DND-41 (cell line): ENCODE measurements at regions not wholly inside any gene's neighbourhood (a gene's known extent, or its start where the extent isn't known, plus 50 kb on each side); places are given as distances from the start of the nearest gene placed in this dataset.

ENCODE experiments used
- ATAC-seq: fragments of 200-7000 bp; cut with Tn5 transposase; 3 replicates; pipeline ENCODE4 v1.9.1; 2021; ENCODE audit warnings: low read depth; ENCODE audit not compliant: insufficient read depth
- DNase-seq: peaks from one replicate; pipeline ENCODE4 v3.0.0-alpha.2; 2020
- H2AFZ ChIP-seq: 2 replicates; pipeline ENCODE4 v1.6.0; 2012; ENCODE audit warnings: low read depth, low read length
- H3K27ac ChIP-seq: 2 replicates; pipeline ENCODE4 v1.5.1; 2012; ENCODE audit warnings: low read length, inconsistent platforms
- H3K27me3 ChIP-seq: fragments of 200-600 bp; sonication (generic); 2 replicates; pipeline ENCODE4 v1.6.0; 2012; ENCODE audit warnings: low read length, mild to moderate bottlenecking, inconsistent platforms; ENCODE audit not compliant: insufficient read depth, poor library complexity
- H3K36me3 ChIP-seq: 2 replicates; pipeline ENCODE4 v1.5.1; 2012; ENCODE audit warnings: low read length, inconsistent platforms; ENCODE audit not compliant: insufficient read depth
- H3K4me1 ChIP-seq: 2 replicates; pipeline ENCODE4 v1.5.1; 2012; ENCODE audit warnings: mild to moderate bottlenecking, low read length; ENCODE audit not compliant: insufficient read depth
- H3K4me2 ChIP-seq: 2 replicates; pipeline ENCODE4 v1.6.0; 2012; ENCODE audit warnings: mild to moderate bottlenecking, moderate library complexity, low read length, inconsistent platforms; ENCODE audit not compliant: insufficient read depth
- H3K4me3 ChIP-seq, 2 experiments: fragments of 200-600 bp in 1 of 2; shearing (Covaris generic) in 1 of 2; 2 replicates each; pipeline ENCODE4 v1.5.1; 2012 to 2016; ENCODE audit warnings: inconsistent platforms in 2 of 2, low read length in 2 of 2, mild to moderate bottlenecking in 2 of 2, low read depth in 1 of 2, moderate library complexity in 1 of 2
- H3K79me2 ChIP-seq: 2 replicates; pipeline ENCODE4 v1.6.0; 2012; ENCODE audit warnings: low read length, inconsistent platforms; ENCODE audit not compliant: insufficient read depth
- H3K9ac ChIP-seq: 2 replicates; pipeline ENCODE4 v1.6.0; 2012; ENCODE audit warnings: low read depth, mild to moderate bottlenecking, inconsistent platforms, low read length, moderate library complexity
- H3K9me3 ChIP-seq: 2 replicates; pipeline ENCODE4 v1.5.1; 2012; ENCODE audit warnings: low read length, moderate library complexity, mild to moderate bottlenecking, inconsistent platforms; ENCODE audit not compliant: insufficient read depth, severe bottlenecking
- H4K20me1 ChIP-seq: 2 replicates; pipeline ENCODE4 v1.6.0; 2012; ENCODE audit warnings: low read length; ENCODE audit not compliant: insufficient read depth
- EZH2 ChIP-seq: IDR thresholded peaks from 3 replicates; pipeline ENCODE4 v1.6.1; 2012; ENCODE audit warnings: borderline replicate concordance, low read depth, mild to moderate bottlenecking, moderate library complexity, low read length, inconsistent platforms; ENCODE audit not compliant: severe bottlenecking
- TF ChIP-seq, protein P1 (sequence below): IDR thresholded peaks from 2 replicates; pipeline ENCODE4 v1.5.1; 2012; ENCODE audit warnings: borderline replicate concordance, low read length, moderate library complexity, mild to moderate bottlenecking; ENCODE audit not compliant: poor library complexity, severe bottlenecking; ENCODE audit errors: extremely low read depth

DNA sequence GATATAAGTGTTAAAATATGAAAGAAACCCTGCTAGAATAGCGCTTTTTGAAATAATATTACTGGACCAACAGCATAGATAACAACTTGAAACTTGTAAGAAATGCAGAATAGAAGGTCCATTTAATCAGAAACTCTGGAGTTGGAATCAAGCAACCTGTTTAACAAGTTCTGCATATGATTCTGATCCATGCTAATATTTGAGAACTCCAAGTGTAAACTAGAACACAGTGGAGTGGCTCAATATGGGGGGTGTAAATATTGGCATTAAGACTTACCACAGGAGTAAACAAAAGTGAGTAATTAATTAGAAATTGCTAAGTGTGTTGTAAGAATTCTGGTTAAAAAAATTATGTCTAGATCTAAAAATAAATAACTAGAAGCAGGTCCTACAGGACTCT is 151.2 kb downstream of the SLITRK1 start:
- Histone ChIP-seq H3K4me3 (no peak overlapping the region), H3K27ac (no peak overlapping the region), H3K79me2 (no peaks in the 10 kb centered on the region), H2AFZ (no peak overlapping the region), H4K20me1 (no peaks in the 10 kb centered on the region), H3K4me2 (no peak overlapping the region), H3K36me3 (no peaks in the 10 kb centered on the region), H3K27me3 (no peaks in the 10 kb centered on the region), H3K4me1 (no peaks in the 10 kb centered on the region), H3K9ac (no peak overlapping the region), H3K9me3 (no peaks in the 10 kb centered on the region)
- DNase-seq: no peak
- no peak for TF ChIP-seq EZH2
- TF ChIP-seq, protein P1, sequence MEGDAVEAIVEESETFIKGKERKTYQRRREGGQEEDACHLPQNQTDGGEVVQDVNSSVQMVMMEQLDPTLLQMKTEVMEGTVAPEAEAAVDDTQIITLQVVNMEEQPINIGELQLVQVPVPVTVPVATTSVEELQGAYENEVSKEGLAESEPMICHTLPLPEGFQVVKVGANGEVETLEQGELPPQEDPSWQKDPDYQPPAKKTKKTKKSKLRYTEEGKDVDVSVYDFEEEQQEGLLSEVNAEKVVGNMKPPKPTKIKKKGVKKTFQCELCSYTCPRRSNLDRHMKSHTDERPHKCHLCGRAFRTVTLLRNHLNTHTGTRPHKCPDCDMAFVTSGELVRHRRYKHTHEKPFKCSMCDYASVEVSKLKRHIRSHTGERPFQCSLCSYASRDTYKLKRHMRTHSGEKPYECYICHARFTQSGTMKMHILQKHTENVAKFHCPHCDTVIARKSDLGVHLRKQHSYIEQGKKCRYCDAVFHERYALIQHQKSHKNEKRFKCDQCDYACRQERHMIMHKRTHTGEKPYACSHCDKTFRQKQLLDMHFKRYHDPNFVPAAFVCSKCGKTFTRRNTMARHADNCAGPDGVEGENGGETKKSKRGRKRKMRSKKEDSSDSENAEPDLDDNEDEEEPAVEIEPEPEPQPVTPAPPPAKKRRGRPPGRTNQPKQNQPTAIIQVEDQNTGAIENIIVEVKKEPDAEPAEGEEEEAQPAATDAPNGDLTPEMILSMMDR: no peak
- no peak for ATAC-seq

DNA sequence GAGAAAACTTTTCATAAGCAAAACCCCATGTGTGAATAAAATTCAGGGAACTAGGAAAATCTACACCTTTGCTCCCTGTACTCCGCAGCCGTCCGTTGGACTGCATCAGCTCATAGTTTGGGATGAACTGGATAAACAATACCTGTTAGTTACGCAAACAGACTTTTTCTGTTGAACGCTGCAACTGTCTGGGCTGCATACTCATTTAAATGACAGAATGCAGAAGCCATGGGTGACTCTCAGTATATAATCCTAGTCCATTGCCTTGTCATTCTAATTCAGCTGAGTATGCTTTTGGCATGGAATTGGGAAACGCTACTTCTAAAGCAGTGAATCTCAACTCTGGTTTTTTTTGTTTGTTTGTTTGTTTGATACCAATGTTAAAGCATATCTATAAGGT is 151.6 kb downstream of the SLITRK1 start:
- no peak for DNase-seq
- H3K27me3 ChIP-seq: no peaks in the 10 kb centered on the region
- H2AFZ ChIP-seq: no peak overlapping the region
- H3K36me3 ChIP-seq: no peaks in the 10 kb centered on the region
- H3K9me3 ChIP-seq: no peaks in the 10 kb centered on the region
- no peaks in the 10 kb centered on the region for H3K79me2 ChIP-seq
- no peak overlapping the region for H3K4me2 ChIP-seq
- TF ChIP-seq, protein P1: no peak
- TF ChIP-seq EZH2: no peak
- no peak overlapping the region for H3K4me3 ChIP-seq
- H3K4me1 ChIP-seq: no peaks in the 10 kb centered on the region
- no peak overlapping the region for H3K27ac ChIP-seq
- H3K9ac ChIP-seq: no peak overlapping the region
- no peaks in the 10 kb centered on the region for H4K20me1 ChIP-seq
- no peak for ATAC-seq

DNA sequence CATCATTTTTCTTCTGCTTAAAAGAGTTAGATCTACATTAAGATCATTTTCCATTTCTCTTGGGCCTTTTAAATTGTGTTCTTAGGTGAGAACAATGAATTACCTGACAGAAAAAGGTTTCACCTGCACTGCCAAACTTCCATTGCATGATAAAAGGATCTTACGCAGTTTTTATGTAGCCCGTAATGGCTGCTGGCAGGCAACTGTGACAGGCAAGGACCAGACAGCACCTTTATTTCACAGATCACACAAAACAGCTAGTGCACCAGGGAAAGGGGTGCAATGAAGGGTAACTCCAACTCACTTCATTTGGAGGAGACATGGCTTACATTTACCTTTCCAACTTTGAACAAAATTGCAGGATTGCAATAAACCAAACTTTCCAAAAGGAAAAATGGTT is 159.8 kb downstream of the SLITRK1 start:
- Histone ChIP-seq H3K4me3 (no peak overlapping the region), H3K27me3 (no peaks in the 10 kb centered on the region), H3K4me2 (no peak overlapping the region), H3K79me2 (no peaks in the 10 kb centered on the region), H4K20me1 (no peaks in the 10 kb centered on the region), H2AFZ (no peak overlapping the region), H3K36me3 (no peaks in the 10 kb centered on the region), H3K9me3 (no peaks in the 10 kb centered on the region), H3K27ac (no peak overlapping the region), H3K4me1 (no peaks in the 10 kb centered on the region), H3K9ac (no peak overlapping the region)
- no peak for DNase-seq
- ATAC-seq: no peak
- TF ChIP-seq, protein P1: no peak
- no peak for TF ChIP-seq EZH2

DNA sequence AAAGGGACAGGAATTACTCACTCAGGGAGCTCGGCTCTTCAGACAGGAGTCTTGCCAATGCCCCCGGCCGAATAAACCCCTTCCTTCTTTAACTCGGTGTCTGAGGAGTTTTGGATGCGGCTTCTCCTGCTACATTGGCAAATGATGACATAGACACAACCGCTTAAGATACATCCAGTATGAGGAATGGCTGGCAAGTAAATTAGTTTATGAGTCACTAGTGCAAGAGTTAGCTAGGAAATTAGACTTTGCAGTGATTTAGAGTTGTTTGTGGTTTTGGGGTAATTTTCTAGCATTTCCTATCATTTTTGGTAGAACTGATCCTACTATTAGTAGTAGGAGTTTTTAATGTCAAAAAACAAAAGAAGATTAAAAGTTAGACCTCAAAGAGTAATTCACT is 166.2 kb downstream of the SLITRK1 start:
- no peaks in the 10 kb centered on the region for H3K79me2 ChIP-seq
- DNase-seq: no peak
- no peak overlapping the region for H2AFZ ChIP-seq
- H4K20me1 ChIP-seq: no peaks in the 10 kb centered on the region
- no peaks in the 10 kb centered on the region for H3K27me3 ChIP-seq
- no peaks in the 10 kb centered on the region for H3K9me3 ChIP-seq
- ATAC-seq: no peak
- H3K9ac ChIP-seq: no peak overlapping the region
- TF ChIP-seq, protein P1: no peak
- no peak for TF ChIP-seq EZH2
- no peaks in the 10 kb centered on the region for H3K36me3 ChIP-seq
- no peaks in the 10 kb centered on the region for H3K4me1 ChIP-seq
- no peak overlapping the region for H3K4me2 ChIP-seq
- H3K4me3 ChIP-seq: no peak overlapping the region
- H3K27ac ChIP-seq: no peak overlapping the region
